HuH-7.5 (cell line): ENCODE measurements at regions not wholly inside any gene's neighbourhood (a gene's known extent, or its start where the extent isn't known, plus 50 kb on each side); places are given as distances from the start of the nearest gene placed in this dataset.
"Not testable (repeated sequence)": the region's sequence is repeated elsewhere in the genome, so short reads cannot be mapped to it uniquely, and the experiment has no call there.

Experiments used
- DNase-seq: peaks from one replicate; pipeline ENCODE4 v3.0.0; 2011; ENCODE audit warnings: low spot score

- not testable (repeated sequence) for DNase-seq
These were observed 2226.0 kb upstream of the DEFB115 start for GRCh38 chr20:29031262-29031982.

GRCh38 chr20:29044239-29044638 is 2213.2 kb upstream of the DEFB115 start:
- not testable (repeated sequence) for DNase-seq

- not testable (repeated sequence) for DNase-seq
These were observed 2207.4 kb upstream of the DEFB115 start for GRCh38 chr20:29050008-29050606.

- DNase-seq = not testable (repeated sequence)
These were observed 2199.5 kb upstream of the DEFB115 start for GRCh38 chr20:29057866-29058484.

GRCh38 chr20:29062451-29062850 is 2195.0 kb upstream of the DEFB115 start:
- not testable (repeated sequence) for DNase-seq

GRCh38 chr20:29066341-29066740 is 2191.1 kb upstream of the DEFB115 start:
- not testable (repeated sequence) for DNase-seq

GRCh38 chr20:29073640-29074039 is 2183.8 kb upstream of the DEFB115 start:
- not testable (repeated sequence) for DNase-seq

GRCh38 chr20:29079769-29080690 is 2177.4 kb upstream of the DEFB115 start:
- peak; percentile 19 for DNase-seq

- not testable (repeated sequence) for DNase-seq
These were observed 2175.8 kb upstream of the DEFB115 start for GRCh38 chr20:29081712-29082111.

GRCh38 chr20:29085625-29086024 is 2171.8 kb upstream of the DEFB115 start:
- no peak for DNase-seq

GRCh38 chr20:29086145-29086718 is 2171.2 kb upstream of the DEFB115 start:
- DNase-seq = not testable (repeated sequence)

GRCh38 chr20:29086938-29087337 is 2170.5 kb upstream of the DEFB115 start:
- no peak for DNase-seq

GRCh38 chr20:29087887-29088286 is 2169.6 kb upstream of the DEFB115 start:
- DNase-seq = not testable (repeated sequence)

GRCh38 chr20:29088472-29088871 is 2169.0 kb upstream of the DEFB115 start:
- not testable (repeated sequence) for DNase-seq

- DNase-seq = not testable (repeated sequence)
These were observed 2168.1 kb upstream of the DEFB115 start for GRCh38 chr20:29089409-29089808.

- not testable (repeated sequence) for DNase-seq
These were observed 2163.5 kb upstream of the DEFB115 start for GRCh38 chr20:29093958-29094357.

GRCh38 chr20:29096695-29097094 is 2160.8 kb upstream of the DEFB115 start:
- not testable (repeated sequence) for DNase-seq

GRCh38 chr20:29107884-29108283 is 2149.6 kb upstream of the DEFB115 start:
- not testable (repeated sequence) for DNase-seq

GRCh38 chr20:29109386-29109785 is 2148.1 kb upstream of the DEFB115 start:
- not testable (repeated sequence) for DNase-seq

GRCh38 chr20:29115097-29115496 is 2142.4 kb upstream of the DEFB115 start:
- not testable (repeated sequence) for DNase-seq

GRCh38 chr20:29119141-29119540 is 2138.3 kb upstream of the DEFB115 start:
- DNase-seq = no peak

GRCh38 chr20:29119684-29120083 is 2137.8 kb upstream of the DEFB115 start:
- DNase-seq = not testable (repeated sequence)
